Nephron (organoid): ENCODE measurements at regions not wholly inside any gene's neighbourhood (a gene's known extent, or its start where the extent isn't known, plus 50 kb on each side); places are given as distances from the start of the nearest gene placed in this dataset.

Experiments
- H3K27ac Mint-ChIP-seq, 3 experiments: 2 replicates each; pipeline ENCODE4 v1.8.0; 2020; ENCODE audit warnings: mixed read lengths in 3 of 3, mild to moderate bottlenecking in 2 of 3, moderate library complexity in 1 of 3
- H3K27me3 Mint-ChIP-seq: 2 replicates; pipeline ENCODE4 v1.8.0; 2021; ENCODE audit warnings: low read depth, mild to moderate bottlenecking, moderate library complexity, mixed read lengths
- H3K36me3 Mint-ChIP-seq: 2 replicates; pipeline ENCODE4 v1.8.0; 2020; ENCODE audit warnings: low read depth, mixed read lengths
- H3K4me1 Mint-ChIP-seq: 2 replicates; pipeline ENCODE4 v1.8.0; 2020; ENCODE audit warnings: mixed read lengths
- H3K4me3 Mint-ChIP-seq, 3 experiments: 2 replicates each; pipeline ENCODE4 v1.8.0; 2020; ENCODE audit warnings: mild to moderate bottlenecking in 3 of 3, mixed read lengths in 3 of 3, moderate library complexity in 2 of 3
- H3K9me3 Mint-ChIP-seq: 2 replicates; pipeline ENCODE4 v1.8.0; 2020; ENCODE audit warnings: mixed read lengths
- CTCF ChIP-seq, 3 experiments: fragments of 200-600 bp; sonication (generic); IDR thresholded peaks; one replicate each; pipeline ENCODE4 v1.5.0; 2021; ENCODE audit warnings: antibody characterized with exemption in 3 of 3; ENCODE audit not compliant: unreplicated experiment in 3 of 3

GRCh38 chr2:109046925-109047508 is 58.0 kb upstream of the EDAR start:
- Mint-ChIP-seq H3K27me3 (peaks cover 17% of the 10 kb centered on the region), H3K4me1 (peaks cover 36% of the 10 kb centered on the region), H3K9me3 (no peaks in the 10 kb centered on the region), H3K36me3 (no peaks in the 10 kb centered on the region), H3K27ac (peak overlapping the region in 2 of 3 experiments; percentile 76 to 84), H3K4me3 (no peak overlapping the region)
- no peak for TF ChIP-seq CTCF (IDR thresholded peaks at IDR 0.05; ENCODE audit: unreplicated experiment in 3 of 3)

GRCh38 chr2:109045505-109045904 is 56.5 kb upstream of the EDAR start:
- H3K27me3 Mint-ChIP-seq = peaks cover 15% of the 10 kb centered on the region
- peak overlapping the region in 2 of 3 experiments; percentile 34 to 70 for H3K27ac Mint-ChIP-seq
- H3K36me3 Mint-ChIP-seq = no peaks in the 10 kb centered on the region
- no peaks in the 10 kb centered on the region for H3K9me3 Mint-ChIP-seq
- peaks cover 36% of the 10 kb centered on the region for H3K4me1 Mint-ChIP-seq
- TF ChIP-seq CTCF (IDR thresholded peaks at IDR 0.05; ENCODE audit: unreplicated experiment in 3 of 3) = no peak
- H3K4me3 Mint-ChIP-seq = no peak overlapping the region

- no peaks in the 10 kb centered on the region for H3K9me3 Mint-ChIP-seq
- peaks cover 5% of the 10 kb centered on the region for H3K27me3 Mint-ChIP-seq
- no peaks in the 10 kb centered on the region for H3K36me3 Mint-ChIP-seq
- no peaks in the 10 kb centered on the region for H3K4me1 Mint-ChIP-seq
- TF ChIP-seq CTCF (IDR thresholded peaks at IDR 0.05; ENCODE audit: unreplicated experiment in 3 of 3) = no peak
- no peak overlapping the region for H3K4me3 Mint-ChIP-seq
- H3K27ac Mint-ChIP-seq = no peak overlapping the region
Measured at GRCh38 chr2:109038992-109039391, 50.0 kb upstream of the EDAR start.
